Upper lobe of left lung (tissue), 4 donors: ENCODE measurements at regions not wholly inside any gene's neighbourhood (a gene's known extent, or its start where the extent isn't known, plus 50 kb on each side); places are given as distances from the start of the nearest gene placed in this dataset.

ENCODE experiments used
- POLR2AphosphoS5 ChIP-seq, 2 donors: sonication (generic); formaldehyde crosslinking; IDR thresholded peaks; one replicate each; pipeline ENCODE4 v1.5.1; 2017; ENCODE audit warnings: antibody characterized with exemption in 2 of 2
- TF ChIP-seq, protein P1 (sequence below), 6 experiments: fragments of 450-650 bp in 4 of 6; fragments of 200-600 bp in 2 of 6; sonication (generic) in 2 of 6; IDR thresholded peaks; one replicate each; pipeline ENCODE4 v1.5.1; 2016 to 2019; ENCODE audit warnings: antibody characterized with exemption in 6 of 6

DNA sequence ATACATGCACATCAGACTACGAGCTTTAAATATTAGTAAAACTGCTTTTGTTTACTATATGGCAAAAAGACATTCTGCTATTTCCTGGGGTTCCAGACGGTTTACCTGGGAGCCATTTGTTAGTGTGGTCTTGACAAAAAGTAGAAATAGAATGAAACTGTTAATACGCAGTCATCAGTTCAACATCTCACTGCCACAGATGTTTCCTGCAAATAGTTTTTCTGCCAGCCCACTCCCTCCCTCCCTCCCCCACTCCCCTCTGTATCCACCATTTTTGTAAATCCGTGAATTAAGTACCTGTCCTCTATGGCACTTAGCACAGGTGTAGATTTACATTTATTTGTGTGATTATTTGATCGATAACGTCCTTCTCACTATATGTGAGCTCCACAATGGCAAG is 74.6 kb upstream of the TPK1 start:
- TF ChIP-seq, protein P1, sequence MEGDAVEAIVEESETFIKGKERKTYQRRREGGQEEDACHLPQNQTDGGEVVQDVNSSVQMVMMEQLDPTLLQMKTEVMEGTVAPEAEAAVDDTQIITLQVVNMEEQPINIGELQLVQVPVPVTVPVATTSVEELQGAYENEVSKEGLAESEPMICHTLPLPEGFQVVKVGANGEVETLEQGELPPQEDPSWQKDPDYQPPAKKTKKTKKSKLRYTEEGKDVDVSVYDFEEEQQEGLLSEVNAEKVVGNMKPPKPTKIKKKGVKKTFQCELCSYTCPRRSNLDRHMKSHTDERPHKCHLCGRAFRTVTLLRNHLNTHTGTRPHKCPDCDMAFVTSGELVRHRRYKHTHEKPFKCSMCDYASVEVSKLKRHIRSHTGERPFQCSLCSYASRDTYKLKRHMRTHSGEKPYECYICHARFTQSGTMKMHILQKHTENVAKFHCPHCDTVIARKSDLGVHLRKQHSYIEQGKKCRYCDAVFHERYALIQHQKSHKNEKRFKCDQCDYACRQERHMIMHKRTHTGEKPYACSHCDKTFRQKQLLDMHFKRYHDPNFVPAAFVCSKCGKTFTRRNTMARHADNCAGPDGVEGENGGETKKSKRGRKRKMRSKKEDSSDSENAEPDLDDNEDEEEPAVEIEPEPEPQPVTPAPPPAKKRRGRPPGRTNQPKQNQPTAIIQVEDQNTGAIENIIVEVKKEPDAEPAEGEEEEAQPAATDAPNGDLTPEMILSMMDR (IDR thresholded peaks at IDR 0.05), result no peak
- no peak for TF ChIP-seq POLR2AphosphoS5 (IDR thresholded peaks at IDR 0.05)
